Natural killer cell (primary cell): ENCODE measurements at regions not wholly inside any gene's neighbourhood (a gene's known extent, or its start where the extent isn't known, plus 50 kb on each side); places are given as distances from the start of the nearest gene placed in this dataset.

Experiments
- ATAC-seq, 3 donors: fragments of 150-1000 bp in 2 of 3; fragments of 200-7000 bp in 1 of 3; cut with Tn5 transposase; 1 replicate in 1 of 3; 2 replicates in 2 of 3; pipeline ENCODE4 v1.10.0; 2021; ENCODE audit warnings: mild to moderate bottlenecking in 2 of 3, moderate library complexity in 2 of 3
- DNase-seq, 2 donors: peaks; one replicate each; pipeline versions ENCODE4 v3.0.0 to v3.0.0-alpha.2; 2013 to 2021; ENCODE audit warnings: mixed read lengths in 1 of 2
- H3K27ac ChIP-seq: one replicate; pipeline ENCODE4 v1.5.1; 2013; ENCODE audit warnings: mild to moderate bottlenecking, low read length
- H3K27me3 ChIP-seq: one replicate; pipeline ENCODE4 v1.6.1; 2013; ENCODE audit warnings: low read length; ENCODE audit not compliant: control insufficient read depth, insufficient read depth
- H3K36me3 ChIP-seq: one replicate; pipeline ENCODE4 v1.6.1; 2013; ENCODE audit warnings: low read length; ENCODE audit not compliant: control insufficient read depth, insufficient read depth
- H3K4me1 ChIP-seq: one replicate; pipeline ENCODE4 v1.6.1; 2013; ENCODE audit warnings: low read length; ENCODE audit not compliant: control insufficient read depth, insufficient read depth
- H3K4me3 ChIP-seq: one replicate; pipeline ENCODE4 v1.5.1; 2013; ENCODE audit warnings: low read length
- H3K9me3 ChIP-seq: one replicate; pipeline ENCODE4 v1.6.1; 2013; ENCODE audit warnings: low read length; ENCODE audit not compliant: control insufficient read depth, insufficient read depth
- H3K27ac Mint-ChIP-seq, 2 donors: one replicate each; pipeline ENCODE4 v1.8.0; 2022; ENCODE audit warnings: mild to moderate bottlenecking in 2 of 2, mixed read lengths in 2 of 2, moderate library complexity in 1 of 2
- H3K27me3 Mint-ChIP-seq, 2 donors: one replicate each; pipeline ENCODE4 v1.8.0; 2022; ENCODE audit warnings: low read depth in 2 of 2, mixed read lengths in 2 of 2
- H3K36me3 Mint-ChIP-seq: one replicate; pipeline ENCODE4 v1.8.0; 2022; ENCODE audit warnings: mixed read lengths
- H3K4me1 Mint-ChIP-seq, 2 donors: one replicate each; pipeline ENCODE4 v1.8.0; 2022; ENCODE audit warnings: mixed read lengths in 2 of 2
- H3K4me3 Mint-ChIP-seq: one replicate; pipeline ENCODE4 v1.8.0; 2022; ENCODE audit warnings: mild to moderate bottlenecking, moderate library complexity, mixed read lengths
- H3K9me3 Mint-ChIP-seq, 2 donors: one replicate each; pipeline ENCODE4 v1.8.0; 2022; ENCODE audit warnings: mixed read lengths in 2 of 2
- whole genome bisulfite sequencing: methylation state at CpG from one replicate; pipeline ENCODE4 v1.1.7; 2013; ENCODE audit warnings: missing lambda C conversion rate; ENCODE audit not compliant: insufficient coverage; 5-methylcytosine and 5-hydroxymethylcytosine counted together
- intact Hi-C: fragments of 100-400 bp; cut with micrococcal nuclease; formaldehyde crosslinking; loops from one replicate; pipeline ENCODE4 v1.14.2; 2022
- TF ChIP-seq, protein P1 (sequence below): fragments of 200-600 bp; IDR thresholded peaks from one replicate; pipeline ENCODE4 v1.8.0; 2022; ENCODE audit warnings: antibody characterized with exemption

GRCh38 chr17:52504081-52504480 lies 345.6 kb upstream of the CA10 start:
- Histone ChIP-seq H3K36me3 (no peaks in the 10 kb centered on the region), H3K4me3 (no peak overlapping the region), H3K27me3 (no peaks in the 10 kb centered on the region), H3K4me1 (no peaks in the 10 kb centered on the region), H3K27ac (no peak overlapping the region), H3K9me3 (no peaks in the 10 kb centered on the region)
- Mint-ChIP-seq H3K27ac (no peak overlapping the region), H3K4me1 (no peaks in the 10 kb centered on the region), H3K9me3 (peaks cover 17 to 26% of the 10 kb centered on the region in 2 donors), H3K4me3 (no peak overlapping the region), H3K36me3 (no peaks in the 10 kb centered on the region), H3K27me3 (no peaks in the 10 kb centered on the region)
- WGBS, result 17% methylated on average over 1 of the region's 1 CpG
- intact Hi-C loops, result no loop called here
- DNase-seq (no peak), ATAC-seq (no peak)
- TF ChIP-seq, protein P1, sequence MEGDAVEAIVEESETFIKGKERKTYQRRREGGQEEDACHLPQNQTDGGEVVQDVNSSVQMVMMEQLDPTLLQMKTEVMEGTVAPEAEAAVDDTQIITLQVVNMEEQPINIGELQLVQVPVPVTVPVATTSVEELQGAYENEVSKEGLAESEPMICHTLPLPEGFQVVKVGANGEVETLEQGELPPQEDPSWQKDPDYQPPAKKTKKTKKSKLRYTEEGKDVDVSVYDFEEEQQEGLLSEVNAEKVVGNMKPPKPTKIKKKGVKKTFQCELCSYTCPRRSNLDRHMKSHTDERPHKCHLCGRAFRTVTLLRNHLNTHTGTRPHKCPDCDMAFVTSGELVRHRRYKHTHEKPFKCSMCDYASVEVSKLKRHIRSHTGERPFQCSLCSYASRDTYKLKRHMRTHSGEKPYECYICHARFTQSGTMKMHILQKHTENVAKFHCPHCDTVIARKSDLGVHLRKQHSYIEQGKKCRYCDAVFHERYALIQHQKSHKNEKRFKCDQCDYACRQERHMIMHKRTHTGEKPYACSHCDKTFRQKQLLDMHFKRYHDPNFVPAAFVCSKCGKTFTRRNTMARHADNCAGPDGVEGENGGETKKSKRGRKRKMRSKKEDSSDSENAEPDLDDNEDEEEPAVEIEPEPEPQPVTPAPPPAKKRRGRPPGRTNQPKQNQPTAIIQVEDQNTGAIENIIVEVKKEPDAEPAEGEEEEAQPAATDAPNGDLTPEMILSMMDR, result no peak

DNA sequence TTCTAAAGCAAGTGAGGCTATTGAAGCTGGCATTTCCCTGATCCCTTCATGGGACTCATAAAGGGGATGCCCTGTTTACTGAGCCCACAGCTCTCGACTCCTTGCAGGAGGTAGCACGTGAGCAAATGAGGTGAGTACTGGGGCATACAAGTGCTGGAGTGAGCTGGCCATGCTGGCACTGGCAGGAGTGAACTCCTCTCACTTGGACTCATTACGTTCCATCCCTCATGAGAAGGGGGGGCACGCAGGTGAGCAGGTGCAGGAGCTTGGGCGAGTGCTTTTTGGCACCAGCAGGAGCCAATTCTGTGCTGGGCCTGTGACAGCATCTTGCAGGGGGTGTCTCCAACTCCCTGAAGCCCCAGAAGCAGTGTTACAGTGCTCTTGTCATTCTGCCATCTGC lies 337.1 kb upstream of the CA10 start:
- 67% methylated on average over 5 of the region's 5 CpGs for WGBS
- intact Hi-C loops, result no loop called here

GRCh38 chr17:52482271-52482670 lies 323.8 kb upstream of the CA10 start:
- DNase-seq (no peak), ATAC-seq (no peak)
- no peak overlapping the region for H3K4me3 ChIP-seq
- Mint-ChIP-seq H3K27ac (no peak overlapping the region), H3K4me3 (no peak overlapping the region), H3K27me3 (no peaks in the 10 kb centered on the region), H3K36me3 (no peaks in the 10 kb centered on the region), H3K9me3 (peaks cover 10 to 20% of the 10 kb centered on the region in 2 donors), H3K4me1 (no peaks in the 10 kb centered on the region)
- 75% methylated on average over 1 of the region's 3 CpGs for WGBS
- H3K4me1 ChIP-seq, result no peaks in the 10 kb centered on the region
- no peak overlapping the region for H3K27ac ChIP-seq
- H3K27me3 ChIP-seq, result no peaks in the 10 kb centered on the region
- no peaks in the 10 kb centered on the region for H3K9me3 ChIP-seq
- H3K36me3 ChIP-seq, result no peaks in the 10 kb centered on the region
- intact Hi-C loops, result no loop called here
- TF ChIP-seq, protein P1, result no peak

More for the DNA sequence above, 337.1 kb upstream of the CA10 start:
- no peak overlapping the region for H3K4me3 ChIP-seq
- H3K4me1 ChIP-seq, result no peaks in the 10 kb centered on the region
- Mint-ChIP-seq H3K36me3 (no peaks in the 10 kb centered on the region), H3K9me3 (peaks cover 14 to 15% of the 10 kb centered on the region in 2 donors), H3K27me3 (no peaks in the 10 kb centered on the region), H3K27ac (no peak overlapping the region), H3K4me3 (no peak overlapping the region), H3K4me1 (no peaks in the 10 kb centered on the region)
- peaks cover 3% of the 10 kb centered on the region for H3K9me3 ChIP-seq
- H3K27me3 ChIP-seq, result no peaks in the 10 kb centered on the region
- no peak overlapping the region for H3K27ac ChIP-seq
- no peaks in the 10 kb centered on the region for H3K36me3 ChIP-seq
- TF ChIP-seq, protein P1, result no peak
- ATAC-seq, result no peak
- DNase-seq, result no peak
